ENCODE measurements at regions not wholly inside any gene's neighbourhood (a gene's known extent, or its start where the extent isn't known, plus 50 kb on each side); places are given as distances from the start of the nearest gene placed in this dataset.

- no peak overlapping the region for H3K9ac ChIP-seq (ENCODE audit: low read length)
- no peaks in the 10 kb centered on the region for H3K4me1 ChIP-seq (ENCODE audit: control insufficient read depth, insufficient read depth, low read length)
- no peak overlapping the region for H3K4me3 ChIP-seq (ENCODE audit: low read length)
- no peaks in the 10 kb centered on the region for H3K27me3 ChIP-seq (ENCODE audit: control insufficient read depth, insufficient read depth, low read length)
- H3K36me3 ChIP-seq (ENCODE audit: control insufficient read depth, insufficient read depth, low read length) = no peaks in the 10 kb centered on the region
- H3K9me3 ChIP-seq (ENCODE audit: control insufficient read depth, low read length) = no peaks in the 10 kb centered on the region
These were observed 223.0 kb upstream of the P2RY1 start for GRCh38 chr3:152611905-152612304.

GRCh38 chr3:152613851-152614250 is 221.1 kb upstream of the P2RY1 start:
- Histone ChIP-seq H3K27me3 (ENCODE audit: control insufficient read depth, insufficient read depth, low read length) (no peaks in the 10 kb centered on the region), H3K9me3 (ENCODE audit: control insufficient read depth, low read length) (no peaks in the 10 kb centered on the region), H3K4me3 (ENCODE audit: low read length) (no peak overlapping the region), H3K9ac (ENCODE audit: low read length) (no peak overlapping the region), H3K36me3 (ENCODE audit: control insufficient read depth, insufficient read depth, low read length) (no peaks in the 10 kb centered on the region), H3K4me1 (ENCODE audit: control insufficient read depth, insufficient read depth, low read length) (no peaks in the 10 kb centered on the region)

GRCh38 chr3:152615681-152616080 is 219.2 kb upstream of the P2RY1 start:
- no peak overlapping the region for H3K9ac ChIP-seq (ENCODE audit: low read length)
- no peaks in the 10 kb centered on the region for H3K4me1 ChIP-seq (ENCODE audit: control insufficient read depth, insufficient read depth, low read length)
- no peaks in the 10 kb centered on the region for H3K9me3 ChIP-seq (ENCODE audit: control insufficient read depth, low read length)
- H3K4me3 ChIP-seq (ENCODE audit: low read length) = no peak overlapping the region
- no peaks in the 10 kb centered on the region for H3K27me3 ChIP-seq (ENCODE audit: control insufficient read depth, insufficient read depth, low read length)
- no peaks in the 10 kb centered on the region for H3K36me3 ChIP-seq (ENCODE audit: control insufficient read depth, insufficient read depth, low read length)

GRCh38 chr3:152617609-152618008 is 217.3 kb upstream of the P2RY1 start:
- no peak overlapping the region for H3K4me3 ChIP-seq (ENCODE audit: low read length)
- H3K27me3 ChIP-seq (ENCODE audit: control insufficient read depth, insufficient read depth, low read length) = no peaks in the 10 kb centered on the region
- no peaks in the 10 kb centered on the region for H3K9me3 ChIP-seq (ENCODE audit: control insufficient read depth, low read length)
- no peaks in the 10 kb centered on the region for H3K4me1 ChIP-seq (ENCODE audit: control insufficient read depth, insufficient read depth, low read length)
- H3K9ac ChIP-seq (ENCODE audit: low read length) = no peak overlapping the region
- H3K36me3 ChIP-seq (ENCODE audit: control insufficient read depth, insufficient read depth, low read length) = no peaks in the 10 kb centered on the region

- Histone ChIP-seq H3K4me1 (ENCODE audit: control insufficient read depth, insufficient read depth, low read length) (no peaks in the 10 kb centered on the region), H3K4me3 (ENCODE audit: low read length) (no peak overlapping the region), H3K36me3 (ENCODE audit: control insufficient read depth, insufficient read depth, low read length) (no peaks in the 10 kb centered on the region), H3K9me3 (ENCODE audit: control insufficient read depth, low read length) (no peaks in the 10 kb centered on the region), H3K27me3 (ENCODE audit: control insufficient read depth, insufficient read depth, low read length) (no peaks in the 10 kb centered on the region), H3K9ac (ENCODE audit: low read length) (no peak overlapping the region)
These were observed 216.4 kb upstream of the P2RY1 start for GRCh38 chr3:152618529-152618928.

GRCh38 chr3:152619691-152620090 is 215.2 kb upstream of the P2RY1 start:
- no peak overlapping the region for H3K4me3 ChIP-seq (ENCODE audit: low read length)
- no peaks in the 10 kb centered on the region for H3K4me1 ChIP-seq (ENCODE audit: control insufficient read depth, insufficient read depth, low read length)
- H3K36me3 ChIP-seq (ENCODE audit: control insufficient read depth, insufficient read depth, low read length) = no peaks in the 10 kb centered on the region
- no peaks in the 10 kb centered on the region for H3K9me3 ChIP-seq (ENCODE audit: control insufficient read depth, low read length)
- no peak overlapping the region for H3K9ac ChIP-seq (ENCODE audit: low read length)
- no peaks in the 10 kb centered on the region for H3K27me3 ChIP-seq (ENCODE audit: control insufficient read depth, insufficient read depth, low read length)

- no peak overlapping the region for H3K9ac ChIP-seq (ENCODE audit: low read length)
- H3K4me1 ChIP-seq (ENCODE audit: control insufficient read depth, insufficient read depth, low read length) = no peaks in the 10 kb centered on the region
- no peak overlapping the region for H3K4me3 ChIP-seq (ENCODE audit: low read length)
- H3K9me3 ChIP-seq (ENCODE audit: control insufficient read depth, low read length) = no peaks in the 10 kb centered on the region
- H3K27me3 ChIP-seq (ENCODE audit: control insufficient read depth, insufficient read depth, low read length) = no peaks in the 10 kb centered on the region
- no peaks in the 10 kb centered on the region for H3K36me3 ChIP-seq (ENCODE audit: control insufficient read depth, insufficient read depth, low read length)
These were observed 214.5 kb upstream of the P2RY1 start for GRCh38 chr3:152620395-152620794.

- Histone ChIP-seq H3K27me3 (ENCODE audit: control insufficient read depth, insufficient read depth, low read length) (no peaks in the 10 kb centered on the region), H3K9ac (ENCODE audit: low read length) (no peak overlapping the region), H3K4me1 (ENCODE audit: control insufficient read depth, insufficient read depth, low read length) (no peaks in the 10 kb centered on the region), H3K9me3 (ENCODE audit: control insufficient read depth, low read length) (no peaks in the 10 kb centered on the region), H3K4me3 (ENCODE audit: low read length) (no peak overlapping the region), H3K36me3 (ENCODE audit: control insufficient read depth, insufficient read depth, low read length) (no peaks in the 10 kb centered on the region)
These were observed 213.7 kb upstream of the P2RY1 start for GRCh38 chr3:152621006-152621868.

- no peaks in the 10 kb centered on the region for H3K36me3 ChIP-seq (ENCODE audit: control insufficient read depth, insufficient read depth, low read length)
- no peaks in the 10 kb centered on the region for H3K27me3 ChIP-seq (ENCODE audit: control insufficient read depth, insufficient read depth, low read length)
- no peaks in the 10 kb centered on the region for H3K9me3 ChIP-seq (ENCODE audit: control insufficient read depth, low read length)
- H3K4me1 ChIP-seq (ENCODE audit: control insufficient read depth, insufficient read depth, low read length) = no peaks in the 10 kb centered on the region
- no peak overlapping the region for H3K9ac ChIP-seq (ENCODE audit: low read length)
- H3K4me3 ChIP-seq (ENCODE audit: low read length) = no peak overlapping the region
These were observed 212.7 kb upstream of the P2RY1 start for GRCh38 chr3:152621967-152622810.

GRCh38 chr3:152622811-152623167 is 212.1 kb upstream of the P2RY1 start:
- Histone ChIP-seq H3K36me3 (ENCODE audit: control insufficient read depth, insufficient read depth, low read length) (no peaks in the 10 kb centered on the region), H3K27me3 (ENCODE audit: control insufficient read depth, insufficient read depth, low read length) (no peaks in the 10 kb centered on the region), H3K9me3 (ENCODE audit: control insufficient read depth, low read length) (no peaks in the 10 kb centered on the region)

GRCh38 chr3:152623286-152623911 is 211.5 kb upstream of the P2RY1 start:
- Histone ChIP-seq H3K9ac (ENCODE audit: low read length) (no peak overlapping the region), H3K9me3 (ENCODE audit: control insufficient read depth, low read length) (no peaks in the 10 kb centered on the region)

More at GRCh38 chr3:152622811-152623167, 212.1 kb upstream of the P2RY1 start:
- no peaks in the 10 kb centered on the region for H3K4me1 ChIP-seq (ENCODE audit: control insufficient read depth, insufficient read depth, low read length)
- H3K4me3 ChIP-seq (ENCODE audit: low read length) = no peak overlapping the region
- no peak overlapping the region for H3K9ac ChIP-seq (ENCODE audit: low read length)

GRCh38 chr3:152626226-152626625 is 208.7 kb upstream of the P2RY1 start:
- Histone ChIP-seq H3K9ac (ENCODE audit: low read length) (no peak overlapping the region), H3K36me3 (ENCODE audit: control insufficient read depth, insufficient read depth, low read length) (no peaks in the 10 kb centered on the region), H3K4me1 (ENCODE audit: control insufficient read depth, insufficient read depth, low read length) (no peaks in the 10 kb centered on the region), H3K27me3 (ENCODE audit: control insufficient read depth, insufficient read depth, low read length) (no peaks in the 10 kb centered on the region), H3K9me3 (ENCODE audit: control insufficient read depth, low read length) (no peaks in the 10 kb centered on the region), H3K4me3 (ENCODE audit: low read length) (no peak overlapping the region)

More at GRCh38 chr3:152623286-152623911, 211.5 kb upstream of the P2RY1 start:
- Histone ChIP-seq H3K4me1 (ENCODE audit: control insufficient read depth, insufficient read depth, low read length) (no peaks in the 10 kb centered on the region), H3K4me3 (ENCODE audit: low read length) (no peak overlapping the region), H3K27me3 (ENCODE audit: control insufficient read depth, insufficient read depth, low read length) (no peaks in the 10 kb centered on the region), H3K36me3 (ENCODE audit: control insufficient read depth, insufficient read depth, low read length) (no peaks in the 10 kb centered on the region)
